ENCODE measurements at regions not wholly inside any gene's neighbourhood (a gene's known extent, or its start where the extent isn't known, plus 50 kb on each side); places are given as distances from the start of the nearest gene placed in this dataset.

DNA sequence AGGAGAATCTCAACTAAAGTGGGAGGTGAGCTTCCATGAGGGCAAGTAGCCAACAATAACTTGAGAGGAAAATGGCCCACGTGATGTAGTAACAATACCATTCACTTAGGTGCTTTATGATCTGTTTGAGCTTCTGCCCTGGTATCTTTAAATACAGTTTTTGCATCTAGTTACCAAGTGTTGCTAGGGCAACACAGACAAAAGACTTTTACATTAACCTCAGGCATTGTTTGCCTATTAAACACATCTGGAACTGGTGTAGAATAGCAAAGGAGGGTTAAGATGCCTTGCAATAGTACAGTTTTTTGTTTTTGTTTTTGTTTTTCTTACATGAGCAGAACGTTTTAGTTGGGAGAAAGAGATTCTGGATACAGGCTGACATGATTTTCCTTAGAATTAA, 97.7 kb upstream of the MTPN start:
- TF ChIP-seq, protein P1, sequence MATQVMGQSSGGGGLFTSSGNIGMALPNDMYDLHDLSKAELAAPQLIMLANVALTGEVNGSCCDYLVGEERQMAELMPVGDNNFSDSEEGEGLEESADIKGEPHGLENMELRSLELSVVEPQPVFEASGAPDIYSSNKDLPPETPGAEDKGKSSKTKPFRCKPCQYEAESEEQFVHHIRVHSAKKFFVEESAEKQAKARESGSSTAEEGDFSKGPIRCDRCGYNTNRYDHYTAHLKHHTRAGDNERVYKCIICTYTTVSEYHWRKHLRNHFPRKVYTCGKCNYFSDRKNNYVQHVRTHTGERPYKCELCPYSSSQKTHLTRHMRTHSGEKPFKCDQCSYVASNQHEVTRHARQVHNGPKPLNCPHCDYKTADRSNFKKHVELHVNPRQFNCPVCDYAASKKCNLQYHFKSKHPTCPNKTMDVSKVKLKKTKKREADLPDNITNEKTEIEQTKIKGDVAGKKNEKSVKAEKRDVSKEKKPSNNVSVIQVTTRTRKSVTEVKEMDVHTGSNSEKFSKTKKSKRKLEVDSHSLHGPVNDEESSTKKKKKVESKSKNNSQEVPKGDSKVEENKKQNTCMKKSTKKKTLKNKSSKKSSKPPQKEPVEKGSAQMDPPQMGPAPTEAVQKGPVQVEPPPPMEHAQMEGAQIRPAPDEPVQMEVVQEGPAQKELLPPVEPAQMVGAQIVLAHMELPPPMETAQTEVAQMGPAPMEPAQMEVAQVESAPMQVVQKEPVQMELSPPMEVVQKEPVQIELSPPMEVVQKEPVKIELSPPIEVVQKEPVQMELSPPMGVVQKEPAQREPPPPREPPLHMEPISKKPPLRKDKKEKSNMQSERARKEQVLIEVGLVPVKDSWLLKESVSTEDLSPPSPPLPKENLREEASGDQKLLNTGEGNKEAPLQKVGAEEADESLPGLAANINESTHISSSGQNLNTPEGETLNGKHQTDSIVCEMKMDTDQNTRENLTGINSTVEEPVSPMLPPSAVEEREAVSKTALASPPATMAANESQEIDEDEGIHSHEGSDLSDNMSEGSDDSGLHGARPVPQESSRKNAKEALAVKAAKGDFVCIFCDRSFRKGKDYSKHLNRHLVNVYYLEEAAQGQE (IDR thresholded peaks at IDR 0.05), result no peak
- TF ChIP-seq JUND (IDR thresholded peaks at IDR 0.05), result no peak
- TF ChIP-seq, protein P2, sequence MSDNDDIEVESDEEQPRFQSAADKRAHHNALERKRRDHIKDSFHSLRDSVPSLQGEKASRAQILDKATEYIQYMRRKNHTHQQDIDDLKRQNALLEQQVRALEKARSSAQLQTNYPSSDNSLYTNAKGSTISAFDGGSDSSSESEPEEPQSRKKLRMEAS (IDR thresholded peaks at IDR 0.05), result no peak
- TF ChIP-seq TAF1 (conservative IDR thresholded peaks at IDR 0.05), result no peak
- TF ChIP-seq RAD21 (IDR thresholded peaks at IDR 0.05), result no peak
- TF ChIP-seq, protein P3, sequence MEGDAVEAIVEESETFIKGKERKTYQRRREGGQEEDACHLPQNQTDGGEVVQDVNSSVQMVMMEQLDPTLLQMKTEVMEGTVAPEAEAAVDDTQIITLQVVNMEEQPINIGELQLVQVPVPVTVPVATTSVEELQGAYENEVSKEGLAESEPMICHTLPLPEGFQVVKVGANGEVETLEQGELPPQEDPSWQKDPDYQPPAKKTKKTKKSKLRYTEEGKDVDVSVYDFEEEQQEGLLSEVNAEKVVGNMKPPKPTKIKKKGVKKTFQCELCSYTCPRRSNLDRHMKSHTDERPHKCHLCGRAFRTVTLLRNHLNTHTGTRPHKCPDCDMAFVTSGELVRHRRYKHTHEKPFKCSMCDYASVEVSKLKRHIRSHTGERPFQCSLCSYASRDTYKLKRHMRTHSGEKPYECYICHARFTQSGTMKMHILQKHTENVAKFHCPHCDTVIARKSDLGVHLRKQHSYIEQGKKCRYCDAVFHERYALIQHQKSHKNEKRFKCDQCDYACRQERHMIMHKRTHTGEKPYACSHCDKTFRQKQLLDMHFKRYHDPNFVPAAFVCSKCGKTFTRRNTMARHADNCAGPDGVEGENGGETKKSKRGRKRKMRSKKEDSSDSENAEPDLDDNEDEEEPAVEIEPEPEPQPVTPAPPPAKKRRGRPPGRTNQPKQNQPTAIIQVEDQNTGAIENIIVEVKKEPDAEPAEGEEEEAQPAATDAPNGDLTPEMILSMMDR (IDR thresholded peaks at IDR 0.05; ENCODE audit: low read depth, low read length, missing input control), result no peak
- no peak for TF ChIP-seq YY1 (IDR thresholded peaks at IDR 0.05)
- TF ChIP-seq FOXA2 (IDR thresholded peaks at IDR 0.05), result no peak
- no peak for TF ChIP-seq FOXA1 (IDR thresholded peaks at IDR 0.05)
- TF ChIP-seq EGR1 (IDR thresholded peaks at IDR 0.05; ENCODE audit: low read depth in 2 of 2), result no peak
- TF ChIP-seq NR2F2 (IDR thresholded peaks at IDR 0.05), result no peak
- Histone ChIP-seq H3K4me3 (ENCODE audit: low read depth in 1 of 3, low read length in 3 of 3) (no peak overlapping the region), H3K9ac (ENCODE audit: low read depth in 1 of 2, low read length in 2 of 2) (no peak overlapping the region), H3K9me3 (ENCODE audit: control insufficient read depth in 4 of 4, low read length in 3 of 4) (no peaks in the 10 kb centered on the region), H3K27me3 (ENCODE audit: control insufficient read depth in 4 of 4, insufficient read depth in 4 of 4, low read length in 3 of 4) (no peaks in the 10 kb centered on the region), H3K4me1 (ENCODE audit: control insufficient read depth in 4 of 4, insufficient read depth in 4 of 4, low read length in 3 of 4) (no peaks in the 10 kb centered on the region), H3K36me3 (ENCODE audit: control insufficient read depth in 4 of 4, insufficient read depth in 3 of 4, low read depth in 1 of 4, low read length in 3 of 4) (no peaks in the 10 kb centered on the region), H3K27ac (ENCODE audit: low read depth in 1 of 2, low read length in 2 of 2) (no peak overlapping the region)
- no peak for DNase-seq (ENCODE audit: low spot score)
- 40% methylated on average over 2 of the region's 2 CpGs for WGBS

DNA sequence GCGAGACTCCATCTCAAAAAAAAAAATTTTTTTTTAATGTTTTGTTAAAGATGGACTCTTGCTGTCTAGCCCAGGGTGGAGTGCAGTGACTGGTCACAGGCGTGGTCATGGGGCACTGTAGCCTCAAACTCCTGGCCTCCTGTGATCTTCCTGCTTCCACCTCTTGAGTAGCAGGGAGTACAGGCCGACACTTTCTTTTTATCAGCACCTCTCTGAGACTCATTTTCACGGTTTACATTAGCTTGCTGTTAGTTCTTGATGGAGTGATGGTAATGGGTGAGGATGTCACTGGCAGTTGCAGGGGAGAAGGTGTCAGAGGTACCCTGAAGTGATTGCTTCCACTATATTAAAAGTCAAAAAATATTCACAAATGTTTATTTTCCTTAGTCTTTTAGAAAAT, 95.3 kb upstream of the MTPN start:
- no peaks in the 10 kb centered on the region for H3K4me1 ChIP-seq (ENCODE audit: control insufficient read depth in 4 of 4, insufficient read depth in 4 of 4, low read length in 3 of 4)
- no peaks in the 10 kb centered on the region for H3K36me3 ChIP-seq (ENCODE audit: control insufficient read depth in 4 of 4, insufficient read depth in 3 of 4, low read depth in 1 of 4, low read length in 3 of 4)
- TF ChIP-seq SP1 (IDR thresholded peaks at IDR 0.05) (no peak), FOXA1 (IDR thresholded peaks at IDR 0.05) (no peak), HNF4G (IDR thresholded peaks at IDR 0.05) (no peak)
- TF ChIP-seq, protein P4, sequence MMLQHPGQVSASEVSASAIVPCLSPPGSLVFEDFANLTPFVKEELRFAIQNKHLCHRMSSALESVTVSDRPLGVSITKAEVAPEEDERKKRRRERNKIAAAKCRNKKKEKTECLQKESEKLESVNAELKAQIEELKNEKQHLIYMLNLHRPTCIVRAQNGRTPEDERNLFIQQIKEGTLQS (IDR thresholded peaks at IDR 0.05), result no peak
- no peak overlapping the region for H3K9ac ChIP-seq (ENCODE audit: low read depth in 1 of 2, low read length in 2 of 2)
- 66% methylated on average over 4 of the region's 4 CpGs for WGBS
- H3K27ac ChIP-seq (ENCODE audit: low read depth in 1 of 2, low read length in 2 of 2), result no peak overlapping the region
- H3K9me3 ChIP-seq (ENCODE audit: control insufficient read depth in 4 of 4, low read length in 3 of 4), result no peaks in the 10 kb centered on the region
- no peak for DNase-seq (ENCODE audit: low spot score)
- no peak overlapping the region for H3K4me3 ChIP-seq (ENCODE audit: low read depth in 1 of 3, low read length in 3 of 3)
- no peaks in the 10 kb centered on the region for H3K27me3 ChIP-seq (ENCODE audit: control insufficient read depth in 4 of 4, insufficient read depth in 4 of 4, low read length in 3 of 4)

Measured in liver (tissue), 8 donors.